K562 (cell line): ENCODE measurements at regions not wholly inside any gene's neighbourhood (a gene's known extent, or its start where the extent isn't known, plus 50 kb on each side); places are given as distances from the start of the nearest gene placed in this dataset.

ENCODE experiments used
- ATAC-seq: fragments of 200-7000 bp; cut with Tn5 transposase; 3 replicates; pipeline ENCODE4 v1.9.1; 2020; ENCODE audit warnings: moderate library complexity
- BruUV-seq: library from RNA; stranded (reverse); fragments of 400-500 nt; replicated peaks from 2 replicates; lab custom pipeline; 2021; lab: Mats Ljungman, UMichigan
- CTCF ChIA-PET: fragments of 300-600 bp; formaldehyde crosslinking; extraction: SDS; loops from one replicate; lab custom pipeline; 2021; ENCODE audit warnings: low intra/inter-chr PET ratio; lab: Yijun Ruan, JAX
- POLR2A ChIA-PET: fragments of 300-600, 350-650 bp; sonication (Branson Sonifier 250); formaldehyde crosslinking; extraction: SDS; loops from one replicate; lab custom pipeline; 2021; ENCODE audit warnings: antibody characterized with exemption, inconsistent platforms; lab: Yijun Ruan, JAX
- DNase-seq, 4 experiments: peaks; one replicate each; pipeline versions ENCODE4 v3.0.0 to v3.0.0-alpha.2; 2011 to 2018; ENCODE audit warnings: low spot score in 3 of 4, mixed read lengths in 3 of 4; ENCODE audit errors: extremely low read depth in 1 of 4
- FAIRE-seq: peaks from 2 replicates; lab custom pipeline; 2011; peaks lifted over from hg19 to GRCh38; lab: Jason Lieb, UNC
- H2AFZ ChIP-seq: 2 replicates; pipeline ENCODE4 v1.6.0; 2011; ENCODE audit warnings: low read depth, low read length, control low read depth, inconsistent platforms
- H3K27ac ChIP-seq: fragments of 200-600 bp; 3 replicates; pipeline ENCODE4 v1.8.0; 2011; ENCODE audit warnings: low read depth, mild to moderate bottlenecking, control low read depth, inconsistent platforms, low read length, moderate library complexity, mixed read lengths; ENCODE audit errors: extremely low read depth
- H3K27me3 ChIP-seq, 2 experiments: fragments of 300-600 bp in 1 of 2; 2 replicates in 1 of 2; 3 replicates in 1 of 2; pipeline versions ENCODE4 v1.6.0 to v1.8.0; 2011; ENCODE audit warnings: inconsistent platforms in 2 of 2, low read length in 2 of 2, mild to moderate bottlenecking in 1 of 2, mixed read lengths in 1 of 2, moderate library complexity in 1 of 2; ENCODE audit not compliant: control insufficient read depth in 2 of 2, insufficient read depth in 2 of 2
- H3K36me3 ChIP-seq: fragments of 300-600 bp; 3 replicates; pipeline ENCODE4 v1.8.0; 2011; ENCODE audit warnings: mild to moderate bottlenecking, low read length, inconsistent platforms; ENCODE audit not compliant: control insufficient read depth, insufficient read depth
- H3K4me1 ChIP-seq, 2 experiments: fragments of 200-600 bp in 1 of 2; replicated peaks in 1 of 2; 2 replicates in 1 of 2; 3 replicates in 1 of 2; pipeline versions ENCODE4 v1.5.1 to v1.8.0; 2011; ENCODE audit warnings: inconsistent platforms in 2 of 2, low read length in 2 of 2, mild to moderate bottlenecking in 1 of 2, mixed read lengths in 1 of 2, moderate library complexity in 1 of 2; ENCODE audit not compliant: control insufficient read depth in 2 of 2, insufficient read depth in 2 of 2
- H3K4me2 ChIP-seq: 2 replicates; pipeline ENCODE4 v1.6.1; 2011; ENCODE audit warnings: low read length, control low read depth, inconsistent platforms, mixed read lengths; ENCODE audit not compliant: insufficient read depth
- H3K4me3 ChIP-seq: fragments of 200-600 bp; sonication (generic), shearing (Covaris generic); 2 replicates; pipeline ENCODE4 v1.5.1; 2016; ENCODE audit warnings: control low read depth, inconsistent platforms
- H3K79me2 ChIP-seq: fragments of 200-600 bp; 3 replicates; pipeline ENCODE4 v1.8.0; 2011; ENCODE audit warnings: low read length, inconsistent platforms; ENCODE audit not compliant: control insufficient read depth, insufficient read depth
- H3K9ac ChIP-seq, 2 experiments: 2 replicates each; pipeline versions ENCODE4 v1.6.0 to v1.6.1; 2011; ENCODE audit warnings: low read depth in 2 of 2, low read length in 2 of 2, control low read depth in 1 of 2, inconsistent platforms in 1 of 2, mild to moderate bottlenecking in 1 of 2, mixed read lengths in 1 of 2; ENCODE audit not compliant: insufficient read depth in 1 of 2
- H3K9me1 ChIP-seq: one replicate; pipeline ENCODE4 v1.6.0; 2011; ENCODE audit warnings: inconsistent platforms, mild to moderate bottlenecking, low read length, moderate library complexity; ENCODE audit not compliant: control insufficient read depth, insufficient read depth
- H3K9me3 ChIP-seq: replicated peaks from 2 replicates; pipeline ENCODE4 v1.5.1; 2011; ENCODE audit warnings: low read depth, low read length, inconsistent platforms; ENCODE audit not compliant: control insufficient read depth, insufficient read depth
- H4K20me1 ChIP-seq: replicated peaks from 2 replicates; pipeline ENCODE4 v1.6.1; 2011; ENCODE audit warnings: low read length, inconsistent platforms, mixed read lengths; ENCODE audit not compliant: control insufficient read depth, insufficient read depth
- GATA2 ChIP-seq: sonication (generic); formaldehyde crosslinking; IDR thresholded peaks from 2 replicates; pipeline ENCODE4 v1.4.0; 2020; ENCODE audit warnings: mild to moderate bottlenecking, missing genetic modification reagents
- PCBP2 ChIP-seq: fragments of 200-400 bp; formaldehyde crosslinking; IDR thresholded peaks from 2 replicates; pipeline ENCODE4 v1.6.1; 2018; ENCODE audit warnings: low read length, low read depth, mild to moderate bottlenecking, moderate library complexity; ENCODE audit not compliant: poor library complexity, severe bottlenecking
- RBM14 ChIP-seq: fragments of 200-400 bp; formaldehyde crosslinking; IDR thresholded peaks from 2 replicates; pipeline ENCODE4 v1.6.1; 2018; ENCODE audit warnings: low read depth, mild to moderate bottlenecking, low read length, moderate library complexity, borderline replicate concordance; ENCODE audit not compliant: insufficient read depth
- TCF7 ChIP-seq: sonication (generic); IDR thresholded peaks from 2 replicates; pipeline ENCODE4 v1.6.1; 2016; ENCODE audit warnings: antibody characterized with exemption, borderline replicate concordance
- WHSC1 ChIP-seq: IDR thresholded peaks from one replicate; pipeline ENCODE4 v1.6.1; 2012; ENCODE audit warnings: low read length, control low read depth, inconsistent platforms
- ZNF766 ChIP-seq: fragments of 200-800 bp; sonication (Bioruptor generic); conservative IDR thresholded peaks from 2 replicates; pipeline ENCODE4 v1.6.1; 2016; ENCODE audit warnings: missing genetic modification characterization, missing compliant biosample characterization
- WGBS: fragments of 100-300 bp; shearing (Covaris generic); methylation state at CpG from one replicate; pipeline ENCODE4 v1.1.6; 2016; ENCODE audit warnings: low coverage, mixed read lengths; ENCODE audit not compliant: insufficient coverage; ENCODE audit errors: missing lambda C conversion rate; 5-methylcytosine and 5-hydroxymethylcytosine counted together
- in situ Hi-C: fragments of 300-500 bp; cut with MboI; formaldehyde crosslinking; loops from 4 replicates; pipeline ENCODE4 v1.15.0; 2018; ENCODE audit warnings: inconsistent platforms, mixed read lengths
- intact Hi-C: fragments of 100-400 bp; cut with micrococcal nuclease; formaldehyde crosslinking; loops from 2 replicates; pipeline ENCODE4 v1.14.2; 2022
- TF ChIP-seq, protein P1 (sequence below): fragments of 450-650 bp; IDR thresholded peaks from 2 replicates; pipeline ENCODE4 v1.6.1; 2017; ENCODE audit warnings: antibody characterized with exemption, mild to moderate bottlenecking

DNA sequence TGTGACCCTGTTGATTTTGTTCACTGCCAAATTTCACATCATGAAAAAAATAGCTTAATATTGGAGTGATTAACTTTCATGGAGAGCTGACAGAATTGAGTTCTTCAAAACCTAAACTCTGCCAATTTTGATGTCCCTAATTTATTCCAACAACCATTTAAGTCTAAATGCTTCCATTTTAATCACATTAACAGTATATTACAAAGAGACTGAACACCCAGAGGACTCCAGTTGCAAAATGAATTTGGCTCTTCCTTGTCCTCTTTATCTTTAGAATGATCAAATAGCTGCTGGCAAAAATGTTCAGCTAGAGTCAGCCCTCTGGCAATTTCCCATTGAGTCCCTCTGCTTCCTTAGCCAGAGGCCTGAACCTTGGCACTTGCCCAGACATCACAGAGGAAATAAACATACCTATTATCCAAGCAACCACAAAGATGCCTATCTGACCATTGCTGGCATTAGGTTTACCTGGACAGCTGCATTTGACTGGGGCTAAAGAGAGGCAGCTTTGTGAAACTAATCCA lies 299.0 kb upstream of the STXBP5 start:
- intact Hi-C loops (no loop called here), in situ Hi-C loops (no loop called here)
- POLR2A ChIA-PET = interaction anchor here (0.6 to 5.0 kb wide), 11 partner anchors 8 to 306 kb away, joined by 3 to 36 read pairs (median 4); no protein-coding TSS in a partner anchor
- DNase-seq = no peak
- no peak for FAIRE-seq
- Histone ChIP-seq H3K9ac (no peak overlapping the region), H3K4me1 (peaks cover 0 to 37% of the 10 kb centered on the region in 2 experiments; a peak in 4 of 5 replicates), H3K27ac (no peak overlapping the region), H3K4me2 (no peak overlapping the region), H3K9me1 (no peaks in the 10 kb centered on the region), H3K27me3 (no peaks in the 10 kb centered on the region), H2AFZ (no peak overlapping the region), H3K4me3 (no peak overlapping the region), H4K20me1 (no peaks in the 10 kb centered on the region), H3K79me2 (no peaks in the 10 kb centered on the region), H3K36me3 (no peaks in the 10 kb centered on the region), H3K9me3 (no peaks in the 10 kb centered on the region)
- TF ChIP-seq GATA2 (CRISPR knock-in tag) (0 out of 2 replicates have a peak, but pooled peaks have one; percentile 26), RBM14 (no peak), ZNF766 (CRISPR knock-in tag) (0 out of 2 replicates have a peak, but pooled peaks have one; percentile 17)
- no peak for ATAC-seq
- BruUV-seq = no TSS peak
- CTCF ChIA-PET = no interaction called here

DNA sequence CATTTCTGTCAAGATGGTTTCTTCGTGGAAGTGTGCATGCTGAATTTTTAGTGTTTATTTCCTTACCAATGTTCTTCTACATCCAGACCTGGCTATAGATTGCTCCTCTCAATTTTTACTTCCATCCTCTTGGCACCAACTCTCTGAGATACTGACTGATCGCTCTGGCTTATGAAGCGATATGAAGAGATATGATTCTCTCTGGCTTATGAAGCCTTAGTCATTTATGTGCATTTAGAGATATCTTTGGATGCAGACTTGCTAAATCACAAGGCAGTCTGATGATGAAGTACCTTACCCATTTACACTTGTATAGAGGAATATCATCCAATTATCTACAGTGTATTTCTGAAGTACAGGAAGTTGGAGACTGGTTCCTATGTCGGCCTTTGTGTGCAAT lies 295.4 kb upstream of the STXBP5 start:
- Histone ChIP-seq H4K20me1 (no peaks in the 10 kb centered on the region), H3K27ac (no peak overlapping the region), H3K9me1 (no peaks in the 10 kb centered on the region), H3K27me3 (no peaks in the 10 kb centered on the region), H3K4me1 (peaks cover 2 to 59% of the 10 kb centered on the region in 2 experiments; a peak in 4 of 5 replicates), H2AFZ (peak overlapping the region; percentile 27), H3K79me2 (no peaks in the 10 kb centered on the region), H3K36me3 (no peaks in the 10 kb centered on the region), H3K9me3 (no peaks in the 10 kb centered on the region), H3K9ac (no peak overlapping the region), H3K4me3 (no peak overlapping the region), H3K4me2 (no peak overlapping the region)
- CTCF ChIA-PET = no interaction called here
- intact Hi-C loops = no loop called here
- ATAC-seq = no peak
- POLR2A ChIA-PET = interaction anchor here (0.8 to 4.1 kb wide), 4 partner anchors 14 to 97 kb away, joined by 3 to 17 read pairs (median 6); no protein-coding TSS in a partner anchor
- WGBS = 33% methylated on average over 4 of the region's 4 CpGs
- in situ Hi-C loops = no loop called here
- DNase-seq = no peak
- BruUV-seq = no TSS peak
- no peak for FAIRE-seq
- TF ChIP-seq PCBP2 (no peak), TCF7 (no peak), WHSC1 (no peak)
- TF ChIP-seq, protein P1, sequence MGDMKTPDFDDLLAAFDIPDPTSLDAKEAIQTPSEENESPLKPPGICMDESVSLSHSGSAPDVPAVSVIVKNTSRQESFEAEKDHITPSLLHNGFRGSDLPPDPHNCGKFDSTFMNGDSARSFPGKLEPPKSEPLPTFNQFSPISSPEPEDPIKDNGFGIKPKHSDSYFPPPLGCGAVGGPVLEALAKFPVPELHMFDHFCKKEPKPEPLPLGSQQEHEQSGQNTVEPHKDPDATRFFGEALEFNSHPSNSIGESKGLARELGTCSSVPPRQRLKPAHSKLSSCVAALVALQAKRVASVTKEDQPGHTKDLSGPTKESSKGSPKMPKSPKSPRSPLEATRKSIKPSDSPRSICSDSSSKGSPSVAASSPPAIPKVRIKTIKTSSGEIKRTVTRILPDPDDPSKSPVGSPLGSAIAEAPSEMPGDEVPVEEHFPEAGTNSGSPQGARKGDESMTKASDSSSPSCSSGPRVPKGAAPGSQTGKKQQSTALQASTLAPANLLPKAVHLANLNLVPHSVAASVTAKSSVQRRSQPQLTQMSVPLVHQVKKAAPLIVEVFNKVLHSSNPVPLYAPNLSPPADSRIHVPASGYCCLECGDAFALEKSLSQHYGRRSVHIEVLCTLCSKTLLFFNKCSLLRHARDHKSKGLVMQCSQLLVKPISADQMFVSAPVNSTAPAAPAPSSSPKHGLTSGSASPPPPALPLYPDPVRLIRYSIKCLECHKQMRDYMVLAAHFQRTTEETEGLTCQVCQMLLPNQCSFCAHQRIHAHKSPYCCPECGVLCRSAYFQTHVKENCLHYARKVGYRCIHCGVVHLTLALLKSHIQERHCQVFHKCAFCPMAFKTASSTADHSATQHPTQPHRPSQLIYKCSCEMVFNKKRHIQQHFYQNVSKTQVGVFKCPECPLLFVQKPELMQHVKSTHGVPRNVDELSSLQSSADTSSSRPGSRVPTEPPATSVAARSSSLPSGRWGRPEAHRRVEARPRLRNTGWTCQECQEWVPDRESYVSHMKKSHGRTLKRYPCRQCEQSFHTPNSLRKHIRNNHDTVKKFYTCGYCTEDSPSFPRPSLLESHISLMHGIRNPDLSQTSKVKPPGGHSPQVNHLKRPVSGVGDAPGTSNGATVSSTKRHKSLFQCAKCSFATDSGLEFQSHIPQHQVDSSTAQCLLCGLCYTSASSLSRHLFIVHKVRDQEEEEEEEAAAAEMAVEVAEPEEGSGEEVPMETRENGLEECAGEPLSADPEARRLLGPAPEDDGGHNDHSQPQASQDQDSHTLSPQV = 0 out of 2 replicates have a peak, but pooled peaks have one; percentile 15
